ENCODE measurements at regions not wholly inside any gene's neighbourhood (a gene's known extent, or its start where the extent isn't known, plus 50 kb on each side); places are given as distances from the start of the nearest gene placed in this dataset.

- no peak for DNase-seq (ENCODE audit: low spot score)
- TF ChIP-seq CTCF (IDR thresholded peaks at IDR 0.05) = no peak
- ATAC-seq (ENCODE audit: low FRiP score) = peak; percentile 44
Measured at GRCh38 chr15:69734699-69735098, 282.1 kb downstream of the RPLP1 start.

GRCh38 chr15:69735121-69735520 is 282.5 kb downstream of the RPLP1 start:
- DNase-seq (ENCODE audit: low spot score) = no peak
- peak; percentile 51 for ATAC-seq (ENCODE audit: low FRiP score)
- no peak for TF ChIP-seq CTCF (IDR thresholded peaks at IDR 0.05)

- ATAC-seq (ENCODE audit: low FRiP score) = no peak
- DNase-seq (ENCODE audit: low spot score) = no peak
- no peak for TF ChIP-seq CTCF (IDR thresholded peaks at IDR 0.05)
Measured at GRCh38 chr15:69736161-69736560, 283.5 kb downstream of the RPLP1 start.

GRCh38 chr15:69737916-69738315 is 285.3 kb downstream of the RPLP1 start:
- ATAC-seq (ENCODE audit: low FRiP score) (no peak), DNase-seq (ENCODE audit: low spot score) (no peak)
- TF ChIP-seq CTCF (IDR thresholded peaks at IDR 0.05) = no peak

- ATAC-seq (ENCODE audit: low FRiP score) = no peak
- DNase-seq (ENCODE audit: low spot score) = no peak
- TF ChIP-seq CTCF (IDR thresholded peaks at IDR 0.05) = no peak
Measured at GRCh38 chr15:69740684-69741083, 288.1 kb downstream of the RPLP1 start.

- no peak for ATAC-seq (ENCODE audit: low FRiP score)
- DNase-seq (ENCODE audit: low spot score) = no peak
- no peak for TF ChIP-seq CTCF (IDR thresholded peaks at IDR 0.05)
Measured at GRCh38 chr15:69742361-69742760, 289.7 kb downstream of the RPLP1 start.

- no peak for ATAC-seq (ENCODE audit: low FRiP score)
- no peak for DNase-seq (ENCODE audit: low spot score)
- no peak for TF ChIP-seq CTCF (IDR thresholded peaks at IDR 0.05)
Measured at GRCh38 chr15:69743091-69743490, 290.5 kb downstream of the RPLP1 start.
